Skin epidermis (tissue), 12 donors: ENCODE measurements at regions not wholly inside any gene's neighbourhood (a gene's known extent, or its start where the extent isn't known, plus 50 kb on each side); places are given as distances from the start of the nearest gene placed in this dataset.

Experiments used
- H3K27ac ChIP-seq, 21 experiments: fragments of 200-600 bp; sonication (generic) in 11 of 21; one replicate each; pipeline ENCODE4 v1.5.0; 2020; ENCODE audit warnings: mild to moderate bottlenecking in 3 of 21, inconsistent platforms in 2 of 21, moderate library complexity in 2 of 21
- H3K4me3 ChIP-seq, 7 experiments: fragments of 200-600 bp; sonication (generic) in 2 of 7; one replicate each; pipeline ENCODE4 v1.5.0; 2020; ENCODE audit warnings: inconsistent platforms in 2 of 7, mild to moderate bottlenecking in 2 of 7, moderate library complexity in 1 of 7

DNA sequence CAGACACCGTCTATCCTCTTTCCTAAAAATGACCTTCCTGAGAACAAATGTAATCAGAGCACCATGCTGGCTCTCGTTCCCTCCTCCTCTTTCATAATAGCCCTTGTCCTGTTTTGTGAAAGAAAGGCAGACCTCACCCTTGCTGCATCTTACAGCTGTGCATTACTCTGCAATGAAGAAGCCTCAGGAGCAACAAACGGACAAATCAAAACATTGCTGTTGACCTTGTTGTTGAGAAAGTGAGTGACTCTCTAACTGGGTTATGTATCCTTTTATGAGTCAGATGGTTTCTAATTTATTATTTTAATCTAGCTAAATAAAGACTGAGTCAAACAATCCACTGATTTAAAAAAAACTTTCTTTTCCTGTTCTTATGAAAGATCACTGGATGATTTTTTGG is 180.9 kb downstream of the RPS29 start:
- H3K27ac ChIP-seq, result peak overlapping the region in 1 of 21 experiments; percentile 49
- no peak overlapping the region for H3K4me3 ChIP-seq

DNA sequence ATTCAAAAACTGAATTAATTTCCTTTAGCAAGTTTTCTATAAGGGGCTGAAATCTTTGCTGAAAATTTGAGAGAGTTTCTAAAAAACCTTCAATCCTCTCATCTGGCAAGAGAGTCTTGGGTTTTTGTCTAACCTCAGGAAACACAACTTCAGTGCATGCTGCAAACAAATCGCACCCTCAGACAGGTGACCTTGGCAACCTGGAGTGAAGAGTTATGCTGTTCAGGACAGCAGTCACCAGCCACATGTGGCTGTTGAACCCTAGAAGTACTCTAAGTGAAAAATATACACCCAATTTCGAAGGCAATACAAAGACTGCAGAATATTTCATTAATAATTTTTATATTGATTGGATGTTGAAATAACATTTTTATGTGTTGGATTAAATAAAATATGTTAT is 184.8 kb downstream of the RPS29 start:
- Histone ChIP-seq H3K4me3 (no peak overlapping the region), H3K27ac (no peak overlapping the region)

- Histone ChIP-seq H3K27ac (no peak overlapping the region), H3K4me3 (no peak overlapping the region)
These were observed 189.4 kb downstream of the RPS29 start for GRCh38 chr14:49396801-49397200.

DNA sequence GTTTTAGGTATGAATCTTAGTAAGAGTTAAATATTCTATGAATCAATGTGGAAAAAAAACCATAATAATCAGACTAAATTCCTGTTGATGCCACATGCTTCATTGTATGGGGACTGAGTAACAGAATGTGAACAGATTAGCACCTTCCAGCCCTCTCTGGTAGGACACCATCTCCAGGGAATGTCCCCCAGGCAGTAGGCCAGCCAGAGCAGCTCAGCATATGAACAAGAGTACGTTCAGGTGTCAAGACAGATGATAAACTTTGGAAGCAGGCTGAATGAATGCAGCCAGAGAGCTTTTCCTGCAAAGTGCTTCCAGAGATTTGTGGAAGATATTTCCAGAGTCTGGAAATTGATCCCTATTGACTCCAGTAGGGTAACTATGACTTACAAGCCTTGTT is 204.4 kb downstream of the RPS29 start:
- no peak overlapping the region for H3K4me3 ChIP-seq
- no peak overlapping the region for H3K27ac ChIP-seq

GRCh38 chr14:49367696-49368095 is 218.5 kb downstream of the RPS29 start:
- no peak overlapping the region for H3K4me3 ChIP-seq

GRCh38 chr14:49366416-49366815 is 219.8 kb downstream of the RPS29 start:
- Histone ChIP-seq H3K27ac (no peak overlapping the region), H3K4me3 (no peak overlapping the region)

More at GRCh38 chr14:49367696-49368095, 218.5 kb downstream of the RPS29 start:
- no peak overlapping the region for H3K27ac ChIP-seq

GRCh38 chr14:49364752-49365117 is 221.4 kb downstream of the RPS29 start:
- H3K4me3 ChIP-seq, result no peak overlapping the region
- H3K27ac ChIP-seq, result no peak overlapping the region

DNA sequence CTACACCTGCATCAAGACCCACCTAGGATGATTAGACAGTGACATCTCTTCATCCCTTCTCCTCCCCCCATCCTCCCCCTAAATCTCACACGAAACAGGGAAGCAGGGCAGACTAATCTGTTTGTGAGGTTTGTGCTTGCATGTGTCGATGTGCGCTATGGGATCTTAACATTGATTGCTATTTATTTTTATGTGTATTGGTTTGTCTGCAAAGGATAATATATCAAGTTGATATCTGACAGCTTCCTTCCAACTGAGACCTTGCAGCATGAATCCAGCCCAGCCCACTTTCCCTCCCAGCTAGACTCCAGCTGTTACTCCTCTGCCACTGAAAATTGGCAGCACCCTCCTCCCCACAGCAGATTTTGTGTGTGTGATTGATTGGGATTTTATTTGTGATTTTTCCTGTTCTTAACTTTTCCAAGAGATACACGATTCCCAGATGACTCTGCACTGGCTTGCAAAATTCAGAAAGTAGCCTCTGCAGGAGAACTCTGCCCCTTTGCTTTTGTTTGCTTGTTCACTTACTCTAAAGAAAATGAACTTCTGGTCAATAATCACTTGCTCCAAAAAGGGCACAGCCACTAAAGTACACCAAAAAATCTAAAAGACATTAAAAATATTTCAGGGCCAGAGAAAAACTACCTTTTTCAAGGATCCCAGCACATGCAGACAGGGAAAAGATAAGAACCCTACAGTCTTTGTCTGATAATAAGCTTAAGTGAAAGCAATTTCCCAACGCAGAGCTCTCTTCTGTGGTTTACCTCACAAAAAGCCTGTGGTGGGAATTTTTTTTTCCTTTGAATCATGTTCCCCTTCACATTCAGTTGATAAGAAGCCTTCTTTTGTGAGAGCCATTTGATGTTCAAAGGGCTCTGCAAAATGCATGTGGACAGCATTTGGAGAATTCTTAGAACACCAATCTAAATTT is 222.1 kb downstream of the RPS29 start:
- Histone ChIP-seq H3K27ac (no peak overlapping the region), H3K4me3 (no peak overlapping the region)

DNA sequence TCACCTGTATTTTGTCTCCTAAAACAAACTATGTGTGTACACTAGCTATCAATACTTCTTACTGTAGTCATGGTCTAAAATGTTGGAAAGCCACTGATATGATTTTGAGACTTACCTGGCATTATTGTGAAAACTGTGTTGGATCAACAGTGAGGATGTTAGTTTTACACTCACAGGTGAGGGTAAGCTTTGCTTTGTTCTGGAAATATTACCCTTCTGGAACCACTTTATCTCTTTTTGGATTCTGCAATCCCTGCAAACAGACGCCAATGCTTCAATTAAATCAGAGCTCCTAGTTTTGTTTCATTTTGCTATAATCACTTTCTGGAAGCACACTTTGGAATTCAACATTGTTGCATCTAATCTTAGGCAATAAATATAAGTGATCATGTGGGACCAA is 223.3 kb downstream of the RPS29 start:
- no peak overlapping the region for H3K4me3 ChIP-seq

DNA sequence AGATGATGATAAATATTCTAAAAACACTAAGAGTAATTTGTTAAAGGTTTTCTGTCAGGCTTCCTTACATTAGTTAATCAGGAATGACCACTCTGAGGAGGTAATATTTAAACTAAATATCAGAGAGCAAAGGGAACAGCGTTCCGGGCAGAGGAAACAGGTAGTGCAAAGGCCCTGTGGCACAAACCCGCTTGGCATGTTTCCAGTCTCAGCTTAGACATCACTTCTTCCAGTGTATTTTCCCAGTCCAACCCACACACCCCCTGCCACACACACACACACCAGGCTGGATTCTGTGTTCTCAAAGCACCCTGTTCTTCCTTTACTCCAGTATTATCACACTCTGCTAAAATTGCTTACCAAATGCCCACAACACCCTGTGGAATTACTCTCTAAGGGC is 247.1 kb downstream of the RPS29 start:
- no peak overlapping the region for H3K4me3 ChIP-seq
- no peak overlapping the region for H3K27ac ChIP-seq

More for the DNA sequence above, 223.3 kb downstream of the RPS29 start:
- H3K27ac ChIP-seq, result no peak overlapping the region

GRCh38 chr14:49319810-49320209 is 266.4 kb downstream of the RPS29 start:
- Histone ChIP-seq H3K4me3 (no peak overlapping the region), H3K27ac (no peak overlapping the region)

- H3K27ac ChIP-seq, result no peak overlapping the region
- no peak overlapping the region for H3K4me3 ChIP-seq
These were observed 270.6 kb downstream of the RPS29 start for GRCh38 chr14:49315570-49315969.

GRCh38 chr14:49314737-49315136 is 271.4 kb downstream of the RPS29 start:
- H3K27ac ChIP-seq, result no peak overlapping the region
- no peak overlapping the region for H3K4me3 ChIP-seq

DNA sequence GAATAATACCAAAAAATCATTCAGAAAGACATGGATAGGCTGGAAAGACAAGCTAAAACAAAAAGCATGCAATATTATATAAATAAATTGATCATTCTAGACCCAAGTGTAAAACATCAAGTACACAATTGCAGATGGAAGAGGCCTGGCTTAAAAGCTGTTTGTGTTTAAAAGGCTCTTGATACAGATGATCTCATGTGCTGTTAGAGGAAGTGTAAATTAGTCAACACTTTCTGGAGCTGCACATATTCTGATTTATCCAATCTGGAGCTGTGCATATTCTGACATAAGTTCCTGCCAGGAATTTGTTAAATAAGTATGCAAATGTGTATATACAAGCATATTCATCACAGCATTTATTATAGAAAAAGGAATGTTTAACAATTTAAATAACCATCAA is 273.1 kb downstream of the RPS29 start:
- Histone ChIP-seq H3K27ac (no peak overlapping the region), H3K4me3 (no peak overlapping the region)

GRCh38 chr14:49310298-49310697 is 275.9 kb downstream of the RPS29 start:
- Histone ChIP-seq H3K27ac (no peak overlapping the region), H3K4me3 (no peak overlapping the region)

DNA sequence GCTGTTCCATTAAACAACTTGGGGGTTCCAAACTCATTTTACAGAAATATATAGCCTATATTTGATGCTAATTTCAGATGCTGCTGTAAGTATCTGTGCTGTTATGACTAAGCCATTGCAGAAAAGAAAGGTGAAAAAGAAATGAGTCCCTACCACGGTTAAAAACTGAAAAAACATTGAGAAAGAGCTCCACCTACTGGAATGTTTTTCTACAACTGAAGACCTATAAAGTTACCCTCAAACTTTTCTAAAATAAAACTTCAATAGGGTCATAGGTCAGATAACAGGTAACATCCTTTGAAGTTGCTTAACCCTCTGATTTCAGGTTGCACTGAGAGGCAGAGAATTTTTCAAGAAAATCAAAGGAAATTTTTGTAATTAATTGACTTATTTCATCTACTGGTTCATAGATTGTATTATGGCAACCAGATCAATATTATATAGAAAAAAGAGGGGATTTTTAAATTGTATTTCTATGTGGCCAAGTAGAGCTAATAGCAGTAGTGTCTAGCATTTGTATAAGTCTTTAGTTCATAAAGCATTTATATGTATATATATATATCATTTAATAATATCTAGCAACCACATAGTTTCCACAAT is 279.9 kb downstream of the RPS29 start:
- Histone ChIP-seq H3K4me3 (no peak overlapping the region), H3K27ac (no peak overlapping the region)

DNA sequence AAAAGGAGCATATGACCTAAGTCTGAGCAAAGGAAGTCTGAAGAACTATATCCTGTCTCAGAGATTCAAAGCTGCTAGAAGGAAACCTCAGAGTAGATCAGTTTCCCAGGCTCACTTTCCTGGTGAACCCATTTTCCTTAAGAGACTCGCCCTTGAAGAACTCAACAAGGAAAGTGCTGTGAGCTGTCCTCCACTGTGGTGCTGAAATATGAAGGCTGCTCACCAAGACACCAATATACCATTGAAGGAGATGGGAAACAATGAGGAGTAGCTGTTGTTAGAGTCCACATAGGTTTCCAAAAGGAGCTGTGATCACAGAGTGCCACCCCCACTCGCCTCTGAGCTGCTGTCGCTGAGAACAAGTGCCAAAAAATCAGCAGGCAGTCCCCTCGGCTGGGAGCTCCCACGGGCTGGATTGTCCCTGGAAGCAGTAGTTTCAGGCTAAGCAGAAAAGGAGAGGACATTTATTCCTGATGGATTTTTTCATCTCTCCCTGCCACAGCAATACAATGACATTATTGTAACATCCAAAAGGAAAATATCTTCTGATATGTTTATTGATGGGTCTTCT is 282.1 kb downstream of the RPS29 start:
- Histone ChIP-seq H3K4me3 (no peak overlapping the region), H3K27ac (no peak overlapping the region)

DNA sequence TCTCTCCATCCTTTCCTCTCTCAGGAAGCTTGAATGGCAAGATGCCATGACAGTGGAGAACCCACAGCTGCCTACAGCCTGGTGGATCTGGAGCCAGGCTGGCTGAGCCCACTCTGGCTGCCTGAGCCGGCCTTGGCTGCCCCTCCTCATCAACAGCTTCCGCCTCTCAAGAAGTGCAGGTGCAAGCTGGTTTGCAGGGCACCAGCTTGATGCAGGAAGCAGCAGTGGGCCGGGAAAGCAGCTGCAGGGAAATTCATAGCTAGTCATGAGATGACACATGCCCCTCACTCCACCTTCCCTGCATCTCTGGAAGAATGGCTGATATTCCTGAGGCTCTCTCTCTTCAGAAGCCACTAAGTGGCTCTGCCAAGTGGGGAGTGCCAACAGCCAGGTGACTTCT is 289.1 kb downstream of the RPS29 start:
- Histone ChIP-seq H3K4me3 (no peak overlapping the region), H3K27ac (no peak overlapping the region)

DNA sequence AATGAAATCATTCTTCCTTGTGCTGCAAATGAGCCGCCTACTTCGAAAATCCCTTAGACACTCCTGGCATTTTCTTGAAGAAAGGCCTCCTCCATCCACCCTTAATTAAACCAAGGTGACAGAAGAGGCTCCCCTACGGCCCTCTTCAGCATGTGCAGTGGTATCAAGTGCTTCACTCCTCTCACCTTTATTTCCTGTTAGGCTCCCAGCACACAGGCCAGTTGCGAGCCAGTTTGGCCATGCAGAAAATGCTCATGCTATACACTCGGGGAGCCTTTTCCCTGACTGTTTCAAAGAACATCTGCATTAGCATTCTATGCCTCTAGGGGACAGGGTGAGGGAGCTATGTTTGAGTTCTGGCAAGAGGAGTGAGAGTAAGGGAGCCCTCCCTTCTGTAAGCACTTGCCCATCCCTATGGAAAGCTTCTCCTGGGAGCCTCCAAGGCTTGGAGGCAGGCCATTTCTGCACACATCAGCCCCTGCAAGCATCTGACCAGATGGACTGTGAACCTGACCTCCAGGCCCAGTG is 291.5 kb downstream of the RPS29 start:
- H3K27ac ChIP-seq, result no peak overlapping the region
- no peak overlapping the region for H3K4me3 ChIP-seq

- no peak overlapping the region for H3K4me3 ChIP-seq
These were observed 299.2 kb downstream of the RPS29 start for GRCh38 chr14:49287004-49287403.

More at GRCh38 chr14:49287004-49287403, 299.2 kb downstream of the RPS29 start:
- H3K27ac ChIP-seq, result no peak overlapping the region
